Fibroblast of lung (primary cell): ENCODE measurements at regions not wholly inside any gene's neighbourhood (a gene's known extent, or its start where the extent isn't known, plus 50 kb on each side); places are given as distances from the start of the nearest gene placed in this dataset.
A peak's percentile ranks its signal among the peaks of the same experiment; 100 is the strongest.

Source experiments
- DNase-seq, 2 donors: peaks; one replicate each; pipeline versions ENCODE4 v3.0.0 to v3.0.0-alpha.2; 2010; ENCODE audit warnings: low read depth in 2 of 2
- H2AFZ ChIP-seq: 2 replicates; pipeline ENCODE4 v1.5.1; 2012; ENCODE audit warnings: low read length, control low read depth, inconsistent platforms
- H3K27ac ChIP-seq: 2 replicates; pipeline ENCODE4 v1.5.1; 2011; ENCODE audit warnings: low read length, control low read depth; ENCODE audit not compliant: insufficient read depth
- H3K27me3 ChIP-seq: 2 replicates; pipeline ENCODE4 v1.5.1; 2011; ENCODE audit warnings: mild to moderate bottlenecking, low read length; ENCODE audit not compliant: control insufficient read depth, insufficient read depth
- H3K36me3 ChIP-seq: 2 replicates; pipeline ENCODE4 v1.5.1; 2011; ENCODE audit warnings: low read length; ENCODE audit not compliant: control insufficient read depth, insufficient read depth
- H3K4me1 ChIP-seq: 2 replicates; pipeline ENCODE4 v1.5.1; 2011; ENCODE audit warnings: low read length; ENCODE audit not compliant: control insufficient read depth, insufficient read depth; ENCODE audit errors: extremely low read depth
- H3K4me2 ChIP-seq: 2 replicates; pipeline ENCODE4 v1.5.1; 2011; ENCODE audit warnings: low read length, control low read depth; ENCODE audit not compliant: insufficient read depth; ENCODE audit errors: extremely low read depth
- H3K4me3 ChIP-seq, 4 experiments: fragments of 200-600 bp in 1 of 4; sonication (generic) in 1 of 4; replicated peaks in 1 of 4; 2 replicates each; pipeline ENCODE4 v1.5.1; 2011 to 2016; ENCODE audit warnings: low read length in 4 of 4, low read depth in 3 of 4, mild to moderate bottlenecking in 3 of 4, control low read depth in 2 of 4, inconsistent platforms in 1 of 4, mixed read lengths in 1 of 4; ENCODE audit not compliant: insufficient read depth in 1 of 4; ENCODE audit errors: control extremely low read depth in 1 of 4
- H3K79me2 ChIP-seq: 2 replicates; pipeline ENCODE4 v1.5.1; 2012; ENCODE audit warnings: mild to moderate bottlenecking, low read length, inconsistent platforms; ENCODE audit not compliant: control insufficient read depth, insufficient read depth
- H3K9ac ChIP-seq: 2 replicates; pipeline ENCODE4 v1.5.1; 2011; ENCODE audit warnings: mild to moderate bottlenecking, low read length, control low read depth; ENCODE audit not compliant: insufficient read depth
- H3K9me3 ChIP-seq: 2 replicates; pipeline ENCODE4 v1.5.1; 2012; ENCODE audit warnings: low read depth, low read length; ENCODE audit not compliant: control insufficient read depth, insufficient read depth
- H4K20me1 ChIP-seq: 2 replicates; pipeline ENCODE4 v1.5.1; 2011; ENCODE audit warnings: low read length; ENCODE audit not compliant: control insufficient read depth, insufficient read depth; ENCODE audit errors: extremely low read depth
- EZH2 ChIP-seq: IDR thresholded peaks from 2 replicates; pipeline ENCODE4 v1.5.1; 2012; ENCODE audit warnings: low read length, control low read depth, mild to moderate bottlenecking; ENCODE audit errors: missing control alignments
- TF ChIP-seq, protein P1 (sequence below), 2 donors: IDR thresholded peaks in 1 of 2; conservative IDR thresholded peaks in 1 of 2; 1 replicate in 1 of 2; 2 replicates in 1 of 2; pipeline ENCODE4 v1.5.1; 2011 to 2012; ENCODE audit warnings: low read length in 2 of 2, control low read depth in 1 of 2, inconsistent platforms in 1 of 2, low read depth in 1 of 2, mild to moderate bottlenecking in 1 of 2

DNA sequence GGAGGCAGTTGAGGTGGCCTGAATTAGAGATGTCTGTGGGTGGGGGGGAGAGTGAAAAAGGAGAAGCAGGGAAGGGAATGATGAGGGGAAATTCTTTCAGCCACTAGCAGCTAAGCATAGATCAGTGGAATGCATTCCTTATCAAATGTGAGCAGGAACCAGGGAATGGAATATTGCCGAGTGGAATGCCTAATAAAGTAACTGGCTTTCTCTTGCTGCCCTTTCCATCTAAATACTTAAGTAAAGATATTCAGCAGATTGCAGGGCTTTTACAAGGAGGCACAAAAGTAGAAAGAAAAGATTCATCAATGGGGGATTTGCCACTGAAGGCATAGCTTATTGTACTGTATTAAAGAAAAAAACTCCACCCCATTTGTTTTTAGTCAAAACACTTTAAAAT is 263.0 kb upstream of the RPS6KA3 start:
- peak in 1 of 2 donors; percentile 45 for DNase-seq
- H3K27me3 ChIP-seq = peaks cover 2% of the 10 kb centered on the region
- no peaks in the 10 kb centered on the region for H3K9me3 ChIP-seq
- no peak overlapping the region for H3K4me2 ChIP-seq
- no peak overlapping the region for H3K27ac ChIP-seq
- H2AFZ ChIP-seq = no peak overlapping the region
- H3K4me1 ChIP-seq = no peaks in the 10 kb centered on the region
- no peaks in the 10 kb centered on the region for H3K36me3 ChIP-seq
- no peak for TF ChIP-seq EZH2
- TF ChIP-seq, protein P1, sequence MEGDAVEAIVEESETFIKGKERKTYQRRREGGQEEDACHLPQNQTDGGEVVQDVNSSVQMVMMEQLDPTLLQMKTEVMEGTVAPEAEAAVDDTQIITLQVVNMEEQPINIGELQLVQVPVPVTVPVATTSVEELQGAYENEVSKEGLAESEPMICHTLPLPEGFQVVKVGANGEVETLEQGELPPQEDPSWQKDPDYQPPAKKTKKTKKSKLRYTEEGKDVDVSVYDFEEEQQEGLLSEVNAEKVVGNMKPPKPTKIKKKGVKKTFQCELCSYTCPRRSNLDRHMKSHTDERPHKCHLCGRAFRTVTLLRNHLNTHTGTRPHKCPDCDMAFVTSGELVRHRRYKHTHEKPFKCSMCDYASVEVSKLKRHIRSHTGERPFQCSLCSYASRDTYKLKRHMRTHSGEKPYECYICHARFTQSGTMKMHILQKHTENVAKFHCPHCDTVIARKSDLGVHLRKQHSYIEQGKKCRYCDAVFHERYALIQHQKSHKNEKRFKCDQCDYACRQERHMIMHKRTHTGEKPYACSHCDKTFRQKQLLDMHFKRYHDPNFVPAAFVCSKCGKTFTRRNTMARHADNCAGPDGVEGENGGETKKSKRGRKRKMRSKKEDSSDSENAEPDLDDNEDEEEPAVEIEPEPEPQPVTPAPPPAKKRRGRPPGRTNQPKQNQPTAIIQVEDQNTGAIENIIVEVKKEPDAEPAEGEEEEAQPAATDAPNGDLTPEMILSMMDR (conservative IDR thresholded peaks at IDR 0.05 in 1 of 2, IDR thresholded peaks at IDR 0.05 in 1 of 2; ENCODE audit: low read depth in 1 of 2, low read length in 2 of 2) = no peak
- H3K4me3 ChIP-seq = no peak overlapping the region
- no peak overlapping the region for H3K9ac ChIP-seq
- no peaks in the 10 kb centered on the region for H3K79me2 ChIP-seq
- H4K20me1 ChIP-seq = no peaks in the 10 kb centered on the region

DNA sequence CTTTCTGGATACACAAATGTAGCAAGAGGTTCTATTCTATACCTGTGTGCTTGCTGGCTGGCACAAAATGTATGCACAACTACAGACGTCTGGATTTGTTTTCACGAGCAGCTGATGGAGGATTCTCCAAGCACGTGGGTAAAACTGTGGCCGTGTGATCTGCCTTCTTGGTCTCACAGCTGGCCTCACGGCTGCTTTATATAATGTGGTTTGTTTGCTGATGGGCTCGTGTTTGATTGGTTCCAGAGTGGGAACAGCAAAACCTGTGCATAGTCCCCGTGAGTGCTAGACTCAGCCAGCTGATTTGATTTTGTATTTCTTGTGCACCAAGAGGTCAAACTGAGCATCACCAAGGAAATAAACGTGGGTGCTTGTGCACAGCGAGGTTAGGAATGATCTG is 262.6 kb upstream of the RPS6KA3 start:
- Histone ChIP-seq H3K4me2 (no peak overlapping the region), H4K20me1 (no peaks in the 10 kb centered on the region), H3K9me3 (no peaks in the 10 kb centered on the region), H3K4me3 (no peak overlapping the region), H3K79me2 (no peaks in the 10 kb centered on the region), H3K9ac (no peak overlapping the region), H3K27ac (no peak overlapping the region), H3K36me3 (no peaks in the 10 kb centered on the region), H3K4me1 (no peaks in the 10 kb centered on the region), H2AFZ (no peak overlapping the region), H3K27me3 (peaks cover 2% of the 10 kb centered on the region)
- no peak for DNase-seq
- TF ChIP-seq, protein P1 (conservative IDR thresholded peaks at IDR 0.05 in 1 of 2, IDR thresholded peaks at IDR 0.05 in 1 of 2; ENCODE audit: low read depth in 1 of 2, low read length in 2 of 2) = no peak
- TF ChIP-seq EZH2 = no peak

DNA sequence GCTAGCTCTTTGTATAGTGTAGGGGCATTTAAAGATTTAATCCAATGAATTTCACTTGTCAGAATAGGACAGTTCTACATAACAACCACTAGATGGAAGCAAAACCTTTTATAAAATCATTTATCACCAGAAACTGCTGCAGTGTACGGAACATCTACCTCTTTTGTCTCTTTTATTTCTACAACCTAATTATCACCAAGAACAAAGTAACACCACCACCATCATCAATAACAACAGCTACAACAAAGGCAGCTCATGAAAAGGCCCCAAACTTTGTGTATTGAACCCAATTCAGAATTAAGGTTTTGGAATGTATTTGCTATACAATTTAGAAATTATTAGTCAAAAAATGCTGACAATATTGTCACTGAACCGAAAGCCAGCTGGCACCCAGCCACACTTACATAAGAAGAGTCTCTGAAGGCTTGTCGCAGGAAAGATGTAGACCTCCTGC is 260.9 kb upstream of the RPS6KA3 start:
- H3K27ac ChIP-seq = no peak overlapping the region
- H3K27me3 ChIP-seq = no peaks in the 10 kb centered on the region
- no peak overlapping the region for H3K9ac ChIP-seq
- H4K20me1 ChIP-seq = no peaks in the 10 kb centered on the region
- no peak overlapping the region for H2AFZ ChIP-seq
- H3K79me2 ChIP-seq = no peaks in the 10 kb centered on the region
- no peak for TF ChIP-seq EZH2
- TF ChIP-seq, protein P1 (conservative IDR thresholded peaks at IDR 0.05 in 1 of 2, IDR thresholded peaks at IDR 0.05 in 1 of 2; ENCODE audit: low read depth in 1 of 2, low read length in 2 of 2) = peak in 1 of 2 donors; percentile 22
- H3K4me2 ChIP-seq = peak overlapping the region; percentile 27
- peak in 1 of 2 donors; percentile 43 for DNase-seq
- no peaks in the 10 kb centered on the region for H3K36me3 ChIP-seq
- no peaks in the 10 kb centered on the region for H3K4me1 ChIP-seq
- no peak overlapping the region for H3K4me3 ChIP-seq
- H3K9me3 ChIP-seq = no peaks in the 10 kb centered on the region
